ENCODE measurements at regions not wholly inside any gene's neighbourhood (a gene's known extent, or its start where the extent isn't known, plus 50 kb on each side); places are given as distances from the start of the nearest gene placed in this dataset.

DNA sequence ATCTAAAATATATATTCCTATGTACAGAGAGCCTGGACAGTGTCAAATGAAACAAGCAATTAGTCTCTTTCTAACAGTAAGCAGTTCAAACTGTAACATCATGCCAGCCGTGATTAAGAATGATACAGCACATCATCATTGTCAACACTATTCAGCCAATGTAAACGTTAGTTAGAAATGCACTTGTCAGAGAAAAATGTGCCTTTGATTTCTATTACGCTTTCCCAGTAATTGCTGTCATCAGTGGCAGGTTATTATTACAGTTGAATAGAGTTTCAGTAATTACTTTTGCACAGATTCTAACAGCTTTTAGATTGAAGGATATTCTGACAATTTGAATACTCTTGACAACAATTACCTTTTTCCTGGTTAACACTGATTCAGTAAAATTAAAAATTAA is 1007.1 kb downstream of the SH3BGRL start:
- 60 to 61% methylated on average over 3 of the region's 3 CpGs for WGBS, 2 donors

DNA sequence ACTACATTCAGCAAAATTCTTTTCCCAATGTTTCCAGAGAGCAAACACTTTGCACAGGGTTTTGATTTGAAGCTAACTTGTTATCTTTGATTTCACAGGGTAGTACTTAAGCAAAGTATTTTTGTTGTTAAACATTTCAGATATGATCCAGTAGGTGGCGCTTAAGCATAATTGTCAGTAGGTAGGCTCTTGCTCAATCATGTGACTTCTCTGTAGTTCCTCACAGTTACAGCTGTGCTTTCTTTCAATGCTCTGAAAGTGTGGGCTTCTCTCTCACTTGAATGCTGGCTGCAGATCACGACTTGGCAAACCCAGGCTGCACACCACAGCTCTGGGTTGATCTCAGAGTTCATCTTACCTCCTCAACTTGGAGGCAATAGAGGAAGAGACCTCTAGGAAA is 1016.5 kb downstream of the SH3BGRL start:
- H3K4me3 ChIP-seq, result no peak overlapping the region
- WGBS, 2 donors, result 3 to 14% methylated on average over 2 of the region's 2 CpGs
- H3K4me1 ChIP-seq, result no peaks in the 10 kb centered on the region
- no peaks in the 10 kb centered on the region for H3K36me3 ChIP-seq
- no peaks in the 10 kb centered on the region for H3K27me3 ChIP-seq
- TF ChIP-seq, protein P1, sequence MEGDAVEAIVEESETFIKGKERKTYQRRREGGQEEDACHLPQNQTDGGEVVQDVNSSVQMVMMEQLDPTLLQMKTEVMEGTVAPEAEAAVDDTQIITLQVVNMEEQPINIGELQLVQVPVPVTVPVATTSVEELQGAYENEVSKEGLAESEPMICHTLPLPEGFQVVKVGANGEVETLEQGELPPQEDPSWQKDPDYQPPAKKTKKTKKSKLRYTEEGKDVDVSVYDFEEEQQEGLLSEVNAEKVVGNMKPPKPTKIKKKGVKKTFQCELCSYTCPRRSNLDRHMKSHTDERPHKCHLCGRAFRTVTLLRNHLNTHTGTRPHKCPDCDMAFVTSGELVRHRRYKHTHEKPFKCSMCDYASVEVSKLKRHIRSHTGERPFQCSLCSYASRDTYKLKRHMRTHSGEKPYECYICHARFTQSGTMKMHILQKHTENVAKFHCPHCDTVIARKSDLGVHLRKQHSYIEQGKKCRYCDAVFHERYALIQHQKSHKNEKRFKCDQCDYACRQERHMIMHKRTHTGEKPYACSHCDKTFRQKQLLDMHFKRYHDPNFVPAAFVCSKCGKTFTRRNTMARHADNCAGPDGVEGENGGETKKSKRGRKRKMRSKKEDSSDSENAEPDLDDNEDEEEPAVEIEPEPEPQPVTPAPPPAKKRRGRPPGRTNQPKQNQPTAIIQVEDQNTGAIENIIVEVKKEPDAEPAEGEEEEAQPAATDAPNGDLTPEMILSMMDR (IDR thresholded peaks at IDR 0.05), result peak in 4 of 5 experiments; percentile 19 to 33 (median 27)
- TF ChIP-seq POLR2A (IDR thresholded peaks at IDR 0.05), result no peak
- no peaks in the 10 kb centered on the region for H3K9me3 ChIP-seq
- DNase-seq (ENCODE audit: low spot score in 2 of 2), result no peak
- H3K27ac ChIP-seq, result no peak overlapping the region

More for the DNA sequence above, 1007.1 kb downstream of the SH3BGRL start:
- no peak for DNase-seq (ENCODE audit: low spot score in 2 of 2)
- no peaks in the 10 kb centered on the region for H3K36me3 ChIP-seq
- no peaks in the 10 kb centered on the region for H3K27me3 ChIP-seq
- H3K27ac ChIP-seq, result no peak overlapping the region
- H3K4me1 ChIP-seq, result no peaks in the 10 kb centered on the region
- H3K9me3 ChIP-seq, result no peaks in the 10 kb centered on the region
- H3K4me3 ChIP-seq, result no peak overlapping the region
- TF ChIP-seq, protein P1 (IDR thresholded peaks at IDR 0.05), result no peak

DNA sequence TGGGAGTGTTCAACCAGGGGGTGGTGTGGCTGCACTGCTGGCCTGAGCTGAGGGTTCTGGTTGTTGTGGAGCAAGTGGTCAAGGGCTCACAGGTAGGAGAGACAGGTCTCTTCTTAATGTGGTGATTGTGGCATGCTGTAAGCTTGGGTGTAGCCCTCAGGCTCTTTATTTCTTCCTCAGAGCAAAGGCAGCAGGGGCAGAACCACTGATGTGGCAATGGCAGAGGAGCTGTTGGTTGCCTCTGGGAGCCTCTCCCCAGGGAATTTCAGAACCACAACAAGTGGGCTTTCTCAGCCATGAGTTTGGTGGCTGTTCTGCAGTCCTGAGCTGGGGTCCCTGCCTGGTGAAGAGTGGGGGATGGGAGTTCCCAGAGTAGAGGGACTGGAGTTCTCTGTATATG is 1017.2 kb downstream of the SH3BGRL start:
- no peak overlapping the region for H3K27ac ChIP-seq

DNA sequence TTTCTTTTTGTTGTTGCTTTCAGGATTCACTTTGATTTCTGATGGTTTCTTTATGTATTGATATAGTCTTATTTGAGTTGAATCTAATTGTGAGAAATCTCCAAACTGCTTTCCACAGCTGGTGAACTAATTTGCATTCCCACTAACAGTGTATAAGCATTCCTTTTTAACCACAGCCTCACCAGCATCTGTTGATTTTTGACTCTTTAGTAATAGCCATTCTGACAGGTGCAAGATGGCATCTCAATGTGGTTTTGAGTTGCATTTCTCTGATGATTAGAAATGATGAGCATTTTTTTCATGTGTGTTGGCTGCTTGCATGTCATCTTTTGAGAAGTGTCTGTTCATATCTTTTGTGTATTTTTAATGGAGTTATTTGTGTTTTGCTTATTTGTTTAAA is 1023.1 kb downstream of the SH3BGRL start:
- Histone ChIP-seq H3K36me3 (no peaks in the 10 kb centered on the region), H3K27ac (no peak overlapping the region), H3K4me1 (no peaks in the 10 kb centered on the region), H3K4me3 (no peak overlapping the region), H3K9me3 (peaks cover 0 to 5% (median 0%) of the 10 kb centered on the region in 4 donors), H3K27me3 (no peaks in the 10 kb centered on the region)
- no peak for DNase-seq (ENCODE audit: low spot score in 2 of 2)
- no peak for TF ChIP-seq EP300 (IDR thresholded peaks at IDR 0.05)
- TF ChIP-seq, protein P1 (IDR thresholded peaks at IDR 0.05), result no peak
- no peak for TF ChIP-seq POLR2A (IDR thresholded peaks at IDR 0.05)

More for the DNA sequence above, 1017.2 kb downstream of the SH3BGRL start:
- H3K4me1 ChIP-seq, result no peaks in the 10 kb centered on the region
- DNase-seq (ENCODE audit: low spot score in 2 of 2), result no peak
- no peaks in the 10 kb centered on the region for H3K9me3 ChIP-seq
- H3K27me3 ChIP-seq, result no peaks in the 10 kb centered on the region
- H3K36me3 ChIP-seq, result no peaks in the 10 kb centered on the region
- no peak overlapping the region for H3K4me3 ChIP-seq
- no peak for TF ChIP-seq POLR2A (IDR thresholded peaks at IDR 0.05)

DNA sequence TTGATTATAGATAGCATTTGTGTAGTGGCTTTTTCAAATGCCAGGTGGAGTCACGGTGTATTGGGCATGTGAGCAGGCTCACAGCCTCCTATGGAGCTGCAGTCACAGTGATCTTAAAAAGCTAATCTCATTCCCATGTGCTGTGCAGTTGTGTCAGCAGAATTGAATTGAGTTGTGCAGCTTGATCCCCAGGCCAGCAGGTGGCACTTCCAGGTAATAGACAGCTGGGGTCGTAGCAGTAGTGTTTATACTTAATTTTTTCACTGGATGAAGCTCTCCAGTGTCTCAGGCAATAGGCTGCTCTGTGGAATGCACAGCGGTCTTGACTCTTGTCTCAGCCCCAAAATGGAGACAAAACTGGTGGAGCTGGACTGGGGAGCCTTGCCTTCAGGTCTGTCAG is 1028.1 kb downstream of the SH3BGRL start:
- no peak overlapping the region for H3K27ac ChIP-seq
- no peaks in the 10 kb centered on the region for H3K27me3 ChIP-seq
- H3K4me1 ChIP-seq, result no peaks in the 10 kb centered on the region
- no peak overlapping the region for H3K4me3 ChIP-seq
- TF ChIP-seq, protein P1 (IDR thresholded peaks at IDR 0.05), result no peak
- TF ChIP-seq POLR2A (IDR thresholded peaks at IDR 0.05) (no peak), EP300 (IDR thresholded peaks at IDR 0.05) (no peak)
- no peaks in the 10 kb centered on the region for H3K36me3 ChIP-seq
- peaks cover 0 to 4% (median 0%) of the 10 kb centered on the region in 4 donors for H3K9me3 ChIP-seq
- DNase-seq (ENCODE audit: low spot score in 2 of 2), result no peak
- 65 to 68% methylated on average over 3 of the region's 3 CpGs for WGBS, 2 donors

DNA sequence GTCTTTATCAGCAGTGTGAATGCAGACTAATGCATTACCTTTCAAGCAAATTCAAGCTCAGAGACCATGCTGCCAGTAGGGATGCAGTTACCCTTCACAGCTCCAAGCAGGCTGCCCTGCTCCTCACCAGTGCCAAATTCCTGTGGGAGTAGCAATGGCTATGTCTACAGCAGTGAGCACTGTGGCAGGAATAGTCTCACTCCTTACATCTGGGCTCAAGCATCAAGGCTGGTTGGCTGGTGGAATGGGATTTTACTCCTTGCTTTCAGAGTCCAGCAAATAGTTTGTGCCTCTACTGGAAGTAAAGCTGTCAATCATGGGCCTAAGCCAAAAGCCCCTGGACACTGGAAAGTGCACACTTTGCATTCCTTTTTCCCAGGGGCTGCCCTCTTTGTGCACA is 1030.8 kb downstream of the SH3BGRL start:
- H3K4me3 ChIP-seq, result no peak overlapping the region
- no peaks in the 10 kb centered on the region for H3K27me3 ChIP-seq
- no peak for DNase-seq (ENCODE audit: low spot score in 2 of 2)
- H3K9me3 ChIP-seq, result peaks cover 0 to 16% (median 5%) of the 10 kb centered on the region in 4 donors
- H3K27ac ChIP-seq, result no peak overlapping the region
- no peaks in the 10 kb centered on the region for H3K36me3 ChIP-seq
- TF ChIP-seq, protein P1 (IDR thresholded peaks at IDR 0.05), result no peak
- TF ChIP-seq EP300 (IDR thresholded peaks at IDR 0.05) (no peak), POLR2A (IDR thresholded peaks at IDR 0.05) (no peak)
- no peaks in the 10 kb centered on the region for H3K4me1 ChIP-seq

Data from tibial nerve (tissue), 4 donors.